H1 (cell line): ENCODE measurements at regions not wholly inside any gene's neighbourhood (a gene's known extent, or its start where the extent isn't known, plus 50 kb on each side); places are given as distances from the start of the nearest gene placed in this dataset.

Experiments used
- CTCF ChIA-PET: fragments of 300-600 bp; sonication (Branson Sonifier 250); formaldehyde crosslinking; loops from one replicate; lab custom pipeline; 2021; ENCODE audit not compliant: partially characterized antibody; lab: Charles Lee
- POLR2A ChIA-PET: fragments of 300-600 bp; sonication (Branson Sonifier 250); formaldehyde crosslinking; loops from one replicate; lab custom pipeline; 2021; ENCODE audit warnings: inconsistent platforms; ENCODE audit not compliant: partially characterized antibody; lab: Charles Lee
- DNase-seq, 2 experiments: peaks; one replicate each; pipeline versions ENCODE4 v3.0.0 to v3.0.0-alpha.2; 2010 to 2022; ENCODE audit warnings: low spot score in 2 of 2, low read depth in 1 of 2, mixed read lengths in 1 of 2
- FAIRE-seq: peaks from 2 replicates; lab custom pipeline; 2011; peaks lifted over from hg19 to GRCh38; lab: Jason Lieb, UNC
- H2AFZ ChIP-seq: 2 replicates; pipeline ENCODE4 v1.8.1; 2012; ENCODE audit warnings: low read length, inconsistent platforms
- H2AK5ac ChIP-seq: 2 replicates; pipeline ENCODE4 v1.6.1; 2013; ENCODE audit warnings: low read depth, low read length
- H2BK120ac ChIP-seq: replicated peaks from 2 replicates; pipeline ENCODE3; 2013; ENCODE audit warnings: low read depth, low read length, inconsistent platforms
- H2BK12ac ChIP-seq: 2 replicates; pipeline ENCODE4 v1.6.1; 2013; ENCODE audit warnings: low read depth, low read length
- H2BK15ac ChIP-seq: 2 replicates; pipeline ENCODE4 v1.6.1; 2013; ENCODE audit warnings: low read length
- H2BK20ac ChIP-seq: 2 replicates; pipeline ENCODE4 v1.6.1; 2013; ENCODE audit warnings: low read length
- H2BK5ac ChIP-seq: 2 replicates; pipeline ENCODE4 v1.6.1; 2013; ENCODE audit warnings: low read depth, low read length
- H3K14ac ChIP-seq: 2 replicates; pipeline ENCODE4 v1.6.1; 2013; ENCODE audit warnings: inconsistent platforms; ENCODE audit not compliant: insufficient read length
- H3K18ac ChIP-seq: 2 replicates; pipeline ENCODE4 v1.6.1; 2013; ENCODE audit warnings: low read length; ENCODE audit errors: extremely low read depth
- H3K23ac ChIP-seq: 2 replicates; pipeline ENCODE4 v1.6.1; 2013; ENCODE audit warnings: inconsistent platforms; ENCODE audit not compliant: insufficient read length
- H3K23me2 ChIP-seq: 2 replicates; pipeline ENCODE4 v1.6.1; 2013; ENCODE audit warnings: low read depth, low read length
- H3K27ac ChIP-seq: 2 replicates; pipeline ENCODE4 v1.6.1; 2011; ENCODE audit warnings: low read depth, low read length, inconsistent platforms
- H3K27me3 ChIP-seq, 4 experiments: replicated peaks in 1 of 4; 1 replicate in 1 of 4; 2 replicates in 3 of 4; pipeline versions ENCODE4 v1.6.1 to v1.8.1; 2011 to 2013; ENCODE audit warnings: low read length in 3 of 4, mild to moderate bottlenecking in 3 of 4, inconsistent platforms in 2 of 4, mixed read lengths in 2 of 4, moderate library complexity in 1 of 4; ENCODE audit not compliant: control insufficient read depth in 3 of 4, insufficient read depth in 3 of 4; ENCODE audit errors: extremely low read depth in 1 of 4
- H3K36me3 ChIP-seq, 4 experiments: 2 replicates each; pipeline versions ENCODE4 v1.6.1 to v1.8.1; 2011 to 2013; ENCODE audit warnings: mild to moderate bottlenecking in 4 of 4, low read length in 3 of 4, moderate library complexity in 2 of 4, control low read depth in 1 of 4, inconsistent platforms in 1 of 4; ENCODE audit not compliant: insufficient read depth in 4 of 4, control insufficient read depth in 2 of 4
- H3K4ac ChIP-seq: replicated peaks from 2 replicates; pipeline ENCODE3; 2013; ENCODE audit warnings: low read length, low read depth, mixed read lengths, inconsistent platforms; ENCODE audit not compliant: insufficient read length
- H3K4me1 ChIP-seq, 4 experiments: replicated peaks in 1 of 4; 1 replicate in 1 of 4; 2 replicates in 3 of 4; pipeline versions ENCODE4 v1.6.1 to v1.8.1; 2011 to 2013; ENCODE audit warnings: low read length in 3 of 4, inconsistent platforms in 2 of 4, mixed read lengths in 1 of 4; ENCODE audit not compliant: insufficient read depth in 4 of 4, control insufficient read depth in 3 of 4
- H3K4me2 ChIP-seq, 2 experiments: 2 replicates each; pipeline versions ENCODE4 v1.6.1 to v1.8.1; 2011 to 2013; ENCODE audit warnings: low read depth in 2 of 2, low read length in 2 of 2, control low read depth in 1 of 2, inconsistent platforms in 1 of 2, mild to moderate bottlenecking in 1 of 2; ENCODE audit not compliant: insufficient read depth in 1 of 2
- H3K4me3 ChIP-seq, 4 experiments: fragments of 200-600, 300-600 bp in 1 of 4; sonication (generic), shearing (Covaris generic), sonication (Bioruptor Twin) in 1 of 4; 2 replicates each; pipeline versions ENCODE4 v1.5.1 to v1.8.1; 2011 to 2016; ENCODE audit warnings: low read length in 4 of 4, low read depth in 3 of 4, control low read depth in 2 of 4, inconsistent platforms in 2 of 4, mild to moderate bottlenecking in 2 of 4, mixed read lengths in 1 of 4, moderate library complexity in 1 of 4; ENCODE audit not compliant: insufficient read depth in 2 of 4; ENCODE audit errors: extremely low read depth in 1 of 4
- H3K56ac ChIP-seq: replicated peaks from 2 replicates; pipeline ENCODE3; 2013; ENCODE audit warnings: low read depth, mild to moderate bottlenecking, mixed read lengths, low read length, inconsistent platforms; ENCODE audit not compliant: insufficient read length
- H3K79me1 ChIP-seq: 2 replicates; pipeline ENCODE4 v1.6.1; 2013; ENCODE audit warnings: low read depth, low read length, control low read depth
- H3K79me2 ChIP-seq, 2 experiments: 2 replicates each; pipeline versions ENCODE4 v1.6.1 to v1.8.1; 2012 to 2013; ENCODE audit warnings: low read length in 2 of 2, mild to moderate bottlenecking in 2 of 2, inconsistent platforms in 1 of 2; ENCODE audit not compliant: insufficient read depth in 2 of 2, control insufficient read depth in 1 of 2
- H3K9ac ChIP-seq, 4 experiments: replicated peaks in 1 of 4; 1 replicate in 1 of 4; 2 replicates in 3 of 4; pipeline versions ENCODE4 v1.6.1 to v1.8.1; 2011 to 2013; ENCODE audit warnings: low read depth in 3 of 4, low read length in 3 of 4, control low read depth in 2 of 4, mild to moderate bottlenecking in 2 of 4, moderate library complexity in 2 of 4, inconsistent platforms in 1 of 4; ENCODE audit errors: extremely low read depth in 1 of 4
- H3K9me3 ChIP-seq, 2 experiments: 2 replicates each; pipeline versions ENCODE4 v1.6.1 to v1.8.1; 2012 to 2013; ENCODE audit warnings: mild to moderate bottlenecking in 2 of 2, moderate library complexity in 2 of 2, control low read depth in 1 of 2, inconsistent platforms in 1 of 2, low read depth in 1 of 2, low read length in 1 of 2, mixed read lengths in 1 of 2; ENCODE audit not compliant: insufficient read depth in 2 of 2
- H4K20me1 ChIP-seq, 2 experiments: replicated peaks in 1 of 2; 2 replicates each; pipeline versions ENCODE3 to v1.8.1; 2011 to 2013; ENCODE audit warnings: inconsistent platforms in 2 of 2, low read length in 2 of 2, mild to moderate bottlenecking in 1 of 2; ENCODE audit not compliant: insufficient read depth in 2 of 2, control insufficient read depth in 1 of 2
- H4K5ac ChIP-seq: 2 replicates; pipeline ENCODE4 v1.6.1; 2013; ENCODE audit warnings: low read length, low read depth, mixed read lengths, inconsistent platforms; ENCODE audit not compliant: insufficient read length
- H4K8ac ChIP-seq: 2 replicates; pipeline ENCODE4 v1.8.0; 2013; ENCODE audit warnings: mild to moderate bottlenecking, moderate library complexity, low read length, inconsistent platforms; ENCODE audit not compliant: insufficient read depth; ENCODE audit errors: extremely low read depth
- H4K91ac ChIP-seq: replicated peaks from 2 replicates; pipeline ENCODE3; 2013; ENCODE audit warnings: low read length, mixed read lengths, inconsistent platforms; ENCODE audit not compliant: insufficient read length
- CBX5 ChIP-seq: fragments of 300-800, 300-1000 bp; sonication (generic); IDR thresholded peaks from 2 replicates; pipeline ENCODE4 v1.7.1; 2016; ENCODE audit warnings: antibody characterized with exemption, low read length, low read depth
- CHD2 ChIP-seq: IDR thresholded peaks from 2 replicates; pipeline ENCODE4 v1.6.1; 2012; ENCODE audit warnings: low read length, improper control_type of control experiment
- EGR1 ChIP-seq: IDR thresholded peaks from 2 replicates; pipeline ENCODE4 v1.6.1; 2011; ENCODE audit warnings: low read depth, low read length, borderline replicate concordance
- HDAC2 ChIP-seq, 2 experiments: fragments of 300-600 bp in 1 of 2; sonication (generic) in 1 of 2; IDR thresholded peaks; 2 replicates each; pipeline ENCODE4 v1.6.1; 2011 to 2012; ENCODE audit warnings: low read depth in 2 of 2, low read length in 2 of 2, mild to moderate bottlenecking in 2 of 2, moderate library complexity in 2 of 2, borderline replicate concordance in 1 of 2, inconsistent platforms in 1 of 2
- POLR2AphosphoS5 ChIP-seq: IDR thresholded peaks from 2 replicates; pipeline ENCODE4 v1.6.1; 2011; ENCODE audit warnings: low read depth, low read length
- RAD21 ChIP-seq, 2 experiments: IDR thresholded peaks in 1 of 2; conservative IDR thresholded peaks in 1 of 2; 2 replicates each; pipeline ENCODE4 v1.6.1; 2011; ENCODE audit warnings: low read depth in 2 of 2, low read length in 2 of 2, improper control_type of control experiment in 1 of 2, inconsistent platforms in 1 of 2, mild to moderate bottlenecking in 1 of 2, moderate library complexity in 1 of 2
- RBBP5 ChIP-seq: IDR thresholded peaks from 2 replicates; pipeline ENCODE4 v1.7.1; 2012; ENCODE audit warnings: low read depth, mild to moderate bottlenecking, inconsistent platforms, low read length, moderate library complexity, borderline replicate concordance
- RFX5 ChIP-seq: IDR thresholded peaks from 2 replicates; pipeline ENCODE4 v1.6.1; 2011; ENCODE audit warnings: low read depth, low read length, improper control_type of control experiment, borderline replicate concordance
- RXRA ChIP-seq: IDR thresholded peaks from 2 replicates; pipeline ENCODE4 v1.6.1; 2011; ENCODE audit warnings: low read depth, mild to moderate bottlenecking, low read length, moderate library complexity; ENCODE audit not compliant: insufficient read depth
- SIX5 ChIP-seq: IDR thresholded peaks from 2 replicates; pipeline ENCODE4 v1.6.1; 2011; ENCODE audit warnings: mild to moderate bottlenecking, low read depth, low read length
- TBP ChIP-seq: IDR thresholded peaks from 2 replicates; pipeline ENCODE4 v1.6.1; 2011; ENCODE audit warnings: low read depth, low read length, improper control_type of control experiment
- TCF12 ChIP-seq: IDR thresholded peaks from 2 replicates; pipeline ENCODE4 v1.6.1; 2011; ENCODE audit warnings: low read depth, mild to moderate bottlenecking, low read length
- ZNF274 ChIP-seq: IDR thresholded peaks from 2 replicates; pipeline ENCODE4 v1.7.0; 2012; ENCODE audit warnings: low read length, borderline replicate concordance; ENCODE audit errors: extremely low read depth
- WGBS, 2 experiments: shearing (Covaris generic) in 1 of 2; methylation state at CpG; one replicate each; pipeline versions ENCODE4 v1.1.6 to v1.1.7; 2013 to 2015; ENCODE audit warnings: low lambda C conversion rate in 2 of 2, mixed read lengths in 2 of 2, inconsistent platforms in 1 of 2, low coverage in 1 of 2, missing lambda C conversion rate in 1 of 2; ENCODE audit not compliant: insufficient replicate concordance in 2 of 2, insufficient coverage in 1 of 2, insufficient read length in 1 of 2; ENCODE audit errors: extremely low coverage in 1 of 2, missing lambda C conversion rate in 1 of 2; 5-methylcytosine and 5-hydroxymethylcytosine counted together
- TF ChIP-seq, protein P1 (sequence below): IDR thresholded peaks from 2 replicates; pipeline ENCODE4 v1.6.1; 2012; ENCODE audit warnings: inconsistent platforms

DNA sequence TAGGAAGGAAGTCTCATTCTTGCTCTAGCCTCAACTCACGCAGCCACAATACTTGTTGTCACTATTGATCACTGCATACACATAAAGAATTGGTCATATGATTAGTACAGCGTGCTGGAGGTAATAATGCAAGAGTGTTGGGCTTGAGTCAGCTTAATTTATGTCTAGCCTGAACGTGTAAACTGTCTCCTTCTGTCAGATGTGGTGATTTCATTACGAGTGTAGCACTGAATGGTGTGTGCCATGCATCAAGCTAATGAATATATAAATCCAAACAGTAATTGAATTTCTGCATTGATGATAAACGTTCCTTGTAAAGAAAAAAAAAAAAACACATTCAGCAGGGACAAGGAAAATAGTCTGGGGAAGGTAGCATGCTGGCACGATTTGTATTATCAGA is 396.2 kb upstream of the RAG2 start:
- H3K56ac ChIP-seq: no peak overlapping the region
- no peak for FAIRE-seq
- TF ChIP-seq RXRA (no peak), RBBP5 (no peak), ZNF274 (no peak), TCF12 (no peak), HDAC2 (IDR thresholded peaks at IDR 0.05; ENCODE audit: borderline replicate concordance in 1 of 2, low read depth in 2 of 2, low read length in 2 of 2) (no peak), POLR2AphosphoS5 (no peak), RAD21 (IDR thresholded peaks at IDR 0.05 in 1 of 2, conservative IDR thresholded peaks at IDR 0.05 in 1 of 2; ENCODE audit: low read depth in 2 of 2, low read length in 2 of 2) (no peak), TBP (no peak), EGR1 (no peak), RFX5 (no peak), SIX5 (no peak), CBX5 (no peak), CHD2 (no peak)
- TF ChIP-seq, protein P1, sequence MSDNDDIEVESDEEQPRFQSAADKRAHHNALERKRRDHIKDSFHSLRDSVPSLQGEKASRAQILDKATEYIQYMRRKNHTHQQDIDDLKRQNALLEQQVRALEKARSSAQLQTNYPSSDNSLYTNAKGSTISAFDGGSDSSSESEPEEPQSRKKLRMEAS: no peak

More for the DNA sequence above, 396.2 kb upstream of the RAG2 start:
- Histone ChIP-seq H4K5ac (no peak overlapping the region), H2BK12ac (no peak overlapping the region), H4K91ac (no peak overlapping the region), H3K4me3 (no peak overlapping the region), H3K9ac (no peak overlapping the region), H3K23ac (no peak overlapping the region), H4K20me1 (no peaks in the 10 kb centered on the region), H3K4ac (no peak overlapping the region), H3K9me3 (no peaks in the 10 kb centered on the region), H3K36me3 (no peaks in the 10 kb centered on the region), H3K14ac (no peak overlapping the region), H3K27ac (no peak overlapping the region), H2AFZ (no peak overlapping the region), H3K4me2 (no peak overlapping the region), H3K27me3 (peaks cover 0 to 1% (median 0%) of the 10 kb centered on the region in 4 experiments; a peak in 1 of 7 replicates), H2BK120ac (no peak overlapping the region), H3K79me1 (no peaks in the 10 kb centered on the region), H3K4me1 (no peaks in the 10 kb centered on the region), H3K23me2 (no peaks in the 10 kb centered on the region), H2BK20ac (no peak overlapping the region), H2BK15ac (no peak overlapping the region), H3K18ac (no peak overlapping the region), H2BK5ac (no peak overlapping the region), H3K79me2 (no peaks in the 10 kb centered on the region), H2AK5ac (no peak overlapping the region), H4K8ac (no peak overlapping the region)
- DNase-seq: no peak
- ChIA-PET POLR2A (no interaction called here), CTCF (no interaction called here)
- WGBS, 2 experiments: 92% methylated on average over 6 of the region's 6 CpGs; no CpG with 5 or more reads in 1 of the 2 experiments
